ENCODE measurements at regions not wholly inside any gene's neighbourhood (a gene's known extent, or its start where the extent isn't known, plus 50 kb on each side); places are given as distances from the start of the nearest gene placed in this dataset.

DNA sequence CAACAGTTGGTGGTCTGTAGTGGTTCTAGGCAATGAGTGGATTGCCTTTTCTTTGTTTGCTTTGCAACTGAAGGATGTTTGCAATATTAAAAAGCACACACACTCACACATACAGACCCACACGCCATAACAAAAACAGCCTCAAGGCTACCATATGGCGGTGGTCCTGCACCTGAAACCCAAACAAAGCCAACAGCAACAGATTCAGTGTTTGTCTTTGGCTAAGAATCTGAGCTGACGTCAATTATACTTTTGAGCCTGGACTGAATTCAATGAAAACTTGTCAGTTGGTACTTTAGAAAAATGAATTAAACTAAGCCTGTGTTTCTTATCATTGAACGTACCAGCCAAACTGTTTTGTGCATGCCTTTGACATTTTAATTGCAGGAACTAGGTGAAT lies 65.0 kb upstream of the NYAP2 start:
- H2AFZ ChIP-seq (ENCODE audit: control insufficient read depth, low read depth, low read length) = no peak overlapping the region
- no peak overlapping the region for H3K9ac ChIP-seq (ENCODE audit: control insufficient read depth, insufficient read depth, low read length)
- H3K36me3 ChIP-seq (ENCODE audit: control insufficient read depth in 2 of 2, insufficient read depth in 2 of 2, low read length in 1 of 2) = no peaks in the 10 kb centered on the region
- DNase-seq (ENCODE audit: low read depth, low spot score) (no peak), ATAC-seq (no peak), FAIRE-seq (no peak)
- no peak overlapping the region for H3K27ac ChIP-seq (ENCODE audit: control insufficient read depth, insufficient read depth)
- BruUV-seq (replicated peaks) = no TSS peak
- intact Hi-C loops (cut with micrococcal nuclease; ENCODE audit: unreplicated experiment) (no loop called here), in situ Hi-C loops (cut with MboI) (no loop called here)
- ChIA-PET POLR2A (no interaction called here), SMC1A (ENCODE audit: uncharacterized antibody, unreplicated experiment) (interaction anchor here (1.5 kb wide), 1 partner anchor 9 kb away, joined by 4 read pairs; no protein-coding TSS in a partner anchor), RAD21 (ENCODE audit: unreplicated experiment) (no interaction called here), CTCF (no interaction called here)
- no peaks in the 10 kb centered on the region for H4K20me1 ChIP-seq (ENCODE audit: control insufficient read depth, insufficient read depth)
- H3K9me3 ChIP-seq (replicated peaks; ENCODE audit: control insufficient read depth, insufficient read depth, low read length) = no peaks in the 10 kb centered on the region; the same call in 2 of the 3 replicates
- no peaks in the 10 kb centered on the region for H3K4me1 ChIP-seq (ENCODE audit: control insufficient read depth, insufficient read depth, low read length)
- 23% methylated on average over 4 of the region's 4 CpGs for WGBS (ENCODE audit: insufficient coverage, insufficient replicate concordance, low lambda C conversion rate, missing lambda C conversion rate)
- H3K79me2 ChIP-seq (ENCODE audit: control insufficient read depth, insufficient read depth, low read length) = no peaks in the 10 kb centered on the region
- no peak overlapping the region for H3K4me2 ChIP-seq (ENCODE audit: control insufficient read depth, insufficient read depth)
- no peak overlapping the region for H3K4me3 ChIP-seq
- H3K27me3 ChIP-seq (replicated peaks in 1 of 2; ENCODE audit: control insufficient read depth in 2 of 2, insufficient read depth in 2 of 2, low read length in 1 of 2) = no peaks in the 10 kb centered on the region
- TF ChIP-seq ZNF207 (IDR thresholded peaks at IDR 0.05; ENCODE audit: borderline replicate concordance) = no peak
- TF ChIP-seq, protein P1, sequence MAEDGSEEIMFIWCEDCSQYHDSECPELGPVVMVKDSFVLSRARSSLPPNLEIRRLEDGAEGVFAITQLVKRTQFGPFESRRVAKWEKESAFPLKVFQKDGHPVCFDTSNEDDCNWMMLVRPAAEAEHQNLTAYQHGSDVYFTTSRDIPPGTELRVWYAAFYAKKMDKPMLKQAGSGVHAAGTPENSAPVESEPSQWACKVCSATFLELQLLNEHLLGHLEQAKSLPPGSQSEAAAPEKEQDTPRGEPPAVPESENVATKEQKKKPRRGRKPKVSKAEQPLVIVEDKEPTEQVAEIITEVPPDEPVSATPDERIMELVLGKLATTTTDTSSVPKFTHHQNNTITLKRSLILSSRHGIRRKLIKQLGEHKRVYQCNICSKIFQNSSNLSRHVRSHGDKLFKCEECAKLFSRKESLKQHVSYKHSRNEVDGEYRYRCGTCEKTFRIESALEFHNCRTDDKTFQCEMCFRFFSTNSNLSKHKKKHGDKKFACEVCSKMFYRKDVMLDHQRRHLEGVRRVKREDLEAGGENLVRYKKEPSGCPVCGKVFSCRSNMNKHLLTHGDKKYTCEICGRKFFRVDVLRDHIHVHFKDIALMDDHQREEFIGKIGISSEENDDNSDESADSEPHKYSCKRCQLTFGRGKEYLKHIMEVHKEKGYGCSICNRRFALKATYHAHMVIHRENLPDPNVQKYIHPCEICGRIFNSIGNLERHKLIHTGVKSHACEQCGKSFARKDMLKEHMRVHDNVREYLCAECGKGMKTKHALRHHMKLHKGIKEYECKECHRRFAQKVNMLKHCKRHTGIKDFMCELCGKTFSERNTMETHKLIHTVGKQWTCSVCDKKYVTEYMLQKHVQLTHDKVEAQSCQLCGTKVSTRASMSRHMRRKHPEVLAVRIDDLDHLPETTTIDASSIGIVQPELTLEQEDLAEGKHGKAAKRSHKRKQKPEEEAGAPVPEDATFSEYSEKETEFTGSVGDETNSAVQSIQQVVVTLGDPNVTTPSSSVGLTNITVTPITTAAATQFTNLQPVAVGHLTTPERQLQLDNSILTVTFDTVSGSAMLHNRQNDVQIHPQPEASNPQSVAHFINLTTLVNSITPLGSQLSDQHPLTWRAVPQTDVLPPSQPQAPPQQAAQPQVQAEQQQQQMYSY (CRISPR knock-in tag; IDR thresholded peaks at IDR 0.05) = no peak
- TF ChIP-seq HDAC6 (IDR thresholded peaks at IDR 0.05; ENCODE audit: unreplicated experiment) = no peak
- TF ChIP-seq GATAD2B (conservative IDR thresholded peaks at IDR 0.05; ENCODE audit: low read depth) = no peak
- no peak for TF ChIP-seq ASH2L (IDR thresholded peaks at IDR 0.05; ENCODE audit: borderline replicate concordance, low read depth)
- TF ChIP-seq, protein P2, sequence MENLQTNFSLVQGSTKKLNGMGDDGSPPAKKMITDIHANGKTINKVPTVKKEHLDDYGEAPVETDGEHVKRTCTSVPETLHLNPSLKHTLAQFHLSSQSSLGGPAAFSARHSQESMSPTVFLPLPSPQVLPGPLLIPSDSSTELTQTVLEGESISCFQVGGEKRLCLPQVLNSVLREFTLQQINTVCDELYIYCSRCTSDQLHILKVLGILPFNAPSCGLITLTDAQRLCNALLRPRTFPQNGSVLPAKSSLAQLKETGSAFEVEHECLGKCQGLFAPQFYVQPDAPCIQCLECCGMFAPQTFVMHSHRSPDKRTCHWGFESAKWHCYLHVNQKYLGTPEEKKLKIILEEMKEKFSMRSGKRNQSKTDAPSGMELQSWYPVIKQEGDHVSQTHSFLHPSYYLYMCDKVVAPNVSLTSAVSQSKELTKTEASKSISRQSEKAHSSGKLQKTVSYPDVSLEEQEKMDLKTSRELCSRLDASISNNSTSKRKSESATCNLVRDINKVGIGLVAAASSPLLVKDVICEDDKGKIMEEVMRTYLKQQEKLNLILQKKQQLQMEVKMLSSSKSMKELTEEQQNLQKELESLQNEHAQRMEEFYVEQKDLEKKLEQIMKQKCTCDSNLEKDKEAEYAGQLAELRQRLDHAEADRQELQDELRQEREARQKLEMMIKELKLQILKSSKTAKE (IDR thresholded peaks at IDR 0.05; ENCODE audit: low read depth, poor library complexity, severe bottlenecking) = no peak
